ENCODE measurements at regions not wholly inside any gene's neighbourhood (a gene's known extent, or its start where the extent isn't known, plus 50 kb on each side); places are given as distances from the start of the nearest gene placed in this dataset.

DNA sequence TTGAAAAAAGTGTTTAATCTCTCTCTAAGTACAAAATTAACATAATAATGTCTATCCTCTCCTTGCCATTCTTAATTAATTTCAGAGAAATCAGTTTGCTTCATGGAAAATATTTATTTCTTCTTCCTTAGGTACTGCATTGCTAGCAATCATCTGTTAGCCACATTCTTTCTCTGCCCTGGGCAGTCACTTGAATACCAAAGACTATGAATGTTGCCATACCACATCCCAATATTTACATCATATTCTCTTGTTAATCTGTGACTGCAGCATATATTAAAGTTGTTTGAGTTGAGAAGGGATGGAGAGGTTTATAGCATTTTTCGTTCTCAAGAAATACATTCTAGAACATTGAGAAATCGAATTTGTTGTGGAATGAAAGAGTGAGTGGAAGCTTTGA, 672.8 kb downstream of the PCDH7 start:
- no peak overlapping the region for H2BK20ac ChIP-seq (ENCODE audit: low read length)
- H3K23me2 ChIP-seq (ENCODE audit: low read depth, low read length): no peaks in the 10 kb centered on the region
- no peaks in the 10 kb centered on the region for H3K4me1 ChIP-seq (replicated peaks in 1 of 4; ENCODE audit: control insufficient read depth in 3 of 4, insufficient read depth in 4 of 4, low read length in 3 of 4)
- POLR2A ChIA-PET (ENCODE audit: partially characterized antibody): no interaction called here
- no peak overlapping the region for H2AK5ac ChIP-seq (ENCODE audit: low read depth, low read length)
- H4K91ac ChIP-seq (replicated peaks; ENCODE audit: insufficient read length, low read length): no peak overlapping the region
- H3K18ac ChIP-seq (ENCODE audit: extremely low read depth, low read length): no peak overlapping the region
- no peak overlapping the region for H3K4ac ChIP-seq (replicated peaks; ENCODE audit: insufficient read length, low read depth, low read length)
- CTCF ChIA-PET (ENCODE audit: partially characterized antibody): no interaction called here
- H4K8ac ChIP-seq (ENCODE audit: extremely low read depth, insufficient read depth, low read length): no peak overlapping the region
- H3K79me1 ChIP-seq (ENCODE audit: low read depth, low read length): no peaks in the 10 kb centered on the region
- no peak overlapping the region for H2BK5ac ChIP-seq (ENCODE audit: low read depth, low read length)
- H3K36me3 ChIP-seq (ENCODE audit: control insufficient read depth in 2 of 4, insufficient read depth in 4 of 4, low read length in 3 of 4): no peaks in the 10 kb centered on the region
- H3K4me3 ChIP-seq (ENCODE audit: extremely low read depth in 1 of 4, insufficient read depth in 2 of 4, low read depth in 3 of 4, low read length in 4 of 4): no peak overlapping the region
- H3K56ac ChIP-seq (replicated peaks; ENCODE audit: insufficient read length, low read depth, low read length): no peak overlapping the region
- H3K4me2 ChIP-seq (ENCODE audit: insufficient read depth in 1 of 2, low read depth in 2 of 2, low read length in 2 of 2): no peak overlapping the region
- 81 to 100% methylated on average over 1 to 2 of the region's 2 CpGs for WGBS, 2 experiments (ENCODE audit: extremely low coverage in 1 of 2, insufficient coverage in 1 of 2, insufficient read length in 1 of 2, insufficient replicate concordance in 2 of 2, low coverage in 1 of 2, low lambda C conversion rate in 2 of 2, missing lambda C conversion rate in 1 of 2)
- FAIRE-seq (no peak), DNase-seq (ENCODE audit: low read depth in 1 of 2, low spot score in 2 of 2) (no peak)
- H2BK12ac ChIP-seq (ENCODE audit: low read depth, low read length): no peak overlapping the region
- H2BK120ac ChIP-seq (replicated peaks; ENCODE audit: low read depth, low read length): no peak overlapping the region
- no peaks in the 10 kb centered on the region for H4K20me1 ChIP-seq (replicated peaks in 1 of 2; ENCODE audit: control insufficient read depth in 1 of 2, insufficient read depth in 2 of 2, low read length in 2 of 2)
- no peaks in the 10 kb centered on the region for H3K27me3 ChIP-seq (replicated peaks in 1 of 4; ENCODE audit: control insufficient read depth in 3 of 4, extremely low read depth in 1 of 4, insufficient read depth in 3 of 4, low read length in 3 of 4)
- H4K5ac ChIP-seq (ENCODE audit: insufficient read length, low read depth, low read length): no peak overlapping the region
- H3K9ac ChIP-seq (replicated peaks in 1 of 4; ENCODE audit: extremely low read depth in 1 of 4, low read depth in 3 of 4, low read length in 3 of 4): no peak overlapping the region
- no peaks in the 10 kb centered on the region for H3K79me2 ChIP-seq (ENCODE audit: control insufficient read depth in 1 of 2, insufficient read depth in 2 of 2, low read length in 2 of 2)
- no peak overlapping the region for H3K23ac ChIP-seq (ENCODE audit: insufficient read length)
- H3K27ac ChIP-seq (ENCODE audit: low read depth, low read length): no peak overlapping the region
- no peak overlapping the region for H3K14ac ChIP-seq (ENCODE audit: insufficient read length)
- no peak overlapping the region for H2BK15ac ChIP-seq (ENCODE audit: low read length)
- no peaks in the 10 kb centered on the region for H3K9me3 ChIP-seq (ENCODE audit: insufficient read depth in 2 of 2, low read depth in 1 of 2, low read length in 1 of 2)
- H2AFZ ChIP-seq (ENCODE audit: low read length): no peak overlapping the region
- TF ChIP-seq, protein P1, sequence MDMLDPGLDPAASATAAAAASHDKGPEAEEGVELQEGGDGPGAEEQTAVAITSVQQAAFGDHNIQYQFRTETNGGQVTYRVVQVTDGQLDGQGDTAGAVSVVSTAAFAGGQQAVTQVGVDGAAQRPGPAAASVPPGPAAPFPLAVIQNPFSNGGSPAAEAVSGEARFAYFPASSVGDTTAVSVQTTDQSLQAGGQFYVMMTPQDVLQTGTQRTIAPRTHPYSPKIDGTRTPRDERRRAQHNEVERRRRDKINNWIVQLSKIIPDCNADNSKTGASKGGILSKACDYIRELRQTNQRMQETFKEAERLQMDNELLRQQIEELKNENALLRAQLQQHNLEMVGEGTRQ (IDR thresholded peaks at IDR 0.05; ENCODE audit: low read length): no peak
- TF ChIP-seq EGR1 (IDR thresholded peaks at IDR 0.05; ENCODE audit: borderline replicate concordance, low read depth, low read length): no peak
- no peak for TF ChIP-seq GABPA (IDR thresholded peaks at IDR 0.05; ENCODE audit: borderline replicate concordance, insufficient read depth, low read length)
- no peak for TF ChIP-seq CHD1 (IDR thresholded peaks at IDR 0.05; ENCODE audit: low read depth, low read length)
- TF ChIP-seq SIRT6 (IDR thresholded peaks at IDR 0.05; ENCODE audit: low read length): no peak
- no peak for TF ChIP-seq POLR2A (IDR thresholded peaks at IDR 0.05; ENCODE audit: control extremely low read depth in 1 of 2, low read depth in 2 of 2, low read length in 2 of 2)
- TF ChIP-seq, protein P2, sequence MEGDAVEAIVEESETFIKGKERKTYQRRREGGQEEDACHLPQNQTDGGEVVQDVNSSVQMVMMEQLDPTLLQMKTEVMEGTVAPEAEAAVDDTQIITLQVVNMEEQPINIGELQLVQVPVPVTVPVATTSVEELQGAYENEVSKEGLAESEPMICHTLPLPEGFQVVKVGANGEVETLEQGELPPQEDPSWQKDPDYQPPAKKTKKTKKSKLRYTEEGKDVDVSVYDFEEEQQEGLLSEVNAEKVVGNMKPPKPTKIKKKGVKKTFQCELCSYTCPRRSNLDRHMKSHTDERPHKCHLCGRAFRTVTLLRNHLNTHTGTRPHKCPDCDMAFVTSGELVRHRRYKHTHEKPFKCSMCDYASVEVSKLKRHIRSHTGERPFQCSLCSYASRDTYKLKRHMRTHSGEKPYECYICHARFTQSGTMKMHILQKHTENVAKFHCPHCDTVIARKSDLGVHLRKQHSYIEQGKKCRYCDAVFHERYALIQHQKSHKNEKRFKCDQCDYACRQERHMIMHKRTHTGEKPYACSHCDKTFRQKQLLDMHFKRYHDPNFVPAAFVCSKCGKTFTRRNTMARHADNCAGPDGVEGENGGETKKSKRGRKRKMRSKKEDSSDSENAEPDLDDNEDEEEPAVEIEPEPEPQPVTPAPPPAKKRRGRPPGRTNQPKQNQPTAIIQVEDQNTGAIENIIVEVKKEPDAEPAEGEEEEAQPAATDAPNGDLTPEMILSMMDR (IDR thresholded peaks at IDR 0.05; ENCODE audit: control extremely low read depth in 1 of 3, insufficient read depth in 1 of 3, low read depth in 1 of 3, low read length in 3 of 3): no peak
- no peak for TF ChIP-seq CBX8 (IDR thresholded peaks at IDR 0.05; ENCODE audit: borderline replicate concordance, low read depth, low read length)
